Right lobe of liver (tissue), 4 donors: ENCODE measurements at regions not wholly inside any gene's neighbourhood (a gene's known extent, or its start where the extent isn't known, plus 50 kb on each side); places are given as distances from the start of the nearest gene placed in this dataset.
"Not testable (repeated sequence)": the region's sequence is repeated elsewhere in the genome, so short reads cannot be mapped to it uniquely, and the experiment has no call there.

Experiments used
- POLR2A ChIP-seq: fragments of 450-650 bp; IDR thresholded peaks from one replicate; pipeline ENCODE4 v1.6.1; 2017; ENCODE audit warnings: antibody characterized with exemption, mild to moderate bottlenecking
- TF ChIP-seq, protein P1 (sequence below), 4 donors: fragments of 200-600 bp in 3 of 4; fragments of 450-650 bp in 1 of 4; IDR thresholded peaks; one replicate each; pipeline versions ENCODE4 v1.5.1 to v1.8.0; 2016 to 2022; ENCODE audit warnings: antibody characterized with exemption in 4 of 4, mild to moderate bottlenecking in 2 of 4
- donor health status: DM: no; HTN: no; CAD: no.
- donor health status: DM: no; HTN: no; CAD: no.
- donor health status: DM: no; HTN: yes; CAD: no.

DNA sequence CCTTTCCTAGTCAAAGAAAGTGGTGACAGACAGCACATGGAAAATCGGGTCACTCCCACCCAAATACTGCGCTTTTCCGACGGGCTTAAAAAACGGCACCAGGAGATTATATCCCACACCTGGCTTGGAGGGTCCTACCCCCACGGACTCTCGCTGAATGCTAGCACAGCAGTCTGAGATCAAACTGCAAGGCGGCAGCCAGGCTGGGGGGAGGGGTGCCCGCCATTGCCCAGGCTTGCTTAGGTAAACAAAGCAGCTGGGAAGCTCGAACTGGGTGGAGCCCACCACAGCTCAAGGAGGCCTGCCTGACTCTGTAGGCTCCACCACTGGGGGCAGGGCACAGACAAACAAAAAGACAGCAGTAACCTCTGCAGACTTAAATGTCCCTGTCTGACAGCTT is 171.6 kb downstream of the PLK2 start:
- TF ChIP-seq, protein P1, sequence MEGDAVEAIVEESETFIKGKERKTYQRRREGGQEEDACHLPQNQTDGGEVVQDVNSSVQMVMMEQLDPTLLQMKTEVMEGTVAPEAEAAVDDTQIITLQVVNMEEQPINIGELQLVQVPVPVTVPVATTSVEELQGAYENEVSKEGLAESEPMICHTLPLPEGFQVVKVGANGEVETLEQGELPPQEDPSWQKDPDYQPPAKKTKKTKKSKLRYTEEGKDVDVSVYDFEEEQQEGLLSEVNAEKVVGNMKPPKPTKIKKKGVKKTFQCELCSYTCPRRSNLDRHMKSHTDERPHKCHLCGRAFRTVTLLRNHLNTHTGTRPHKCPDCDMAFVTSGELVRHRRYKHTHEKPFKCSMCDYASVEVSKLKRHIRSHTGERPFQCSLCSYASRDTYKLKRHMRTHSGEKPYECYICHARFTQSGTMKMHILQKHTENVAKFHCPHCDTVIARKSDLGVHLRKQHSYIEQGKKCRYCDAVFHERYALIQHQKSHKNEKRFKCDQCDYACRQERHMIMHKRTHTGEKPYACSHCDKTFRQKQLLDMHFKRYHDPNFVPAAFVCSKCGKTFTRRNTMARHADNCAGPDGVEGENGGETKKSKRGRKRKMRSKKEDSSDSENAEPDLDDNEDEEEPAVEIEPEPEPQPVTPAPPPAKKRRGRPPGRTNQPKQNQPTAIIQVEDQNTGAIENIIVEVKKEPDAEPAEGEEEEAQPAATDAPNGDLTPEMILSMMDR (IDR thresholded peaks at IDR 0.05), result not testable (repeated sequence)
- TF ChIP-seq POLR2A, result not testable (repeated sequence)
